ENCODE measurements at regions not wholly inside any gene's neighbourhood (a gene's known extent, or its start where the extent isn't known, plus 50 kb on each side); places are given as distances from the start of the nearest gene placed in this dataset.

DNA sequence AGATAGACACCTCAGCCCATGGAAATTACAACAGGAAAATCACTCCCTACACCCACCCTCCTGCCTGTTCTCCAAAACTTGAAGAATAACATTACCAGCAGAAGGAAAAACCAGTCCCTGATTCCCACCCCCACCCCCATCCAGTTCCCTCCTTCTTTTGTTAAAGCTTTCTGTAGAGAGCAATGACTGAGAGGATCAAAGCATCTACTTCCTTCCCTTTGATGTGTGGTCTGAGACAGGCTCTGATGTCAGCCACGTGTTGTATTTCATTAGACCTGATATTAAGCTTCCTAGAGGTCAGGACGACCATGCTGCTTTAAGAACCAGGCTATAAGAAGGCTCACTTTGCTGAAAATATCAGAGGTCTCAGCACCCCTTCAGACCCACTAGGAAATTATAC is 73.9 kb upstream of the HAO2 start:
- in situ Hi-C loops (cut with HindIII; ENCODE audit: low sequenced_read_pairs): no loop called here

DNA sequence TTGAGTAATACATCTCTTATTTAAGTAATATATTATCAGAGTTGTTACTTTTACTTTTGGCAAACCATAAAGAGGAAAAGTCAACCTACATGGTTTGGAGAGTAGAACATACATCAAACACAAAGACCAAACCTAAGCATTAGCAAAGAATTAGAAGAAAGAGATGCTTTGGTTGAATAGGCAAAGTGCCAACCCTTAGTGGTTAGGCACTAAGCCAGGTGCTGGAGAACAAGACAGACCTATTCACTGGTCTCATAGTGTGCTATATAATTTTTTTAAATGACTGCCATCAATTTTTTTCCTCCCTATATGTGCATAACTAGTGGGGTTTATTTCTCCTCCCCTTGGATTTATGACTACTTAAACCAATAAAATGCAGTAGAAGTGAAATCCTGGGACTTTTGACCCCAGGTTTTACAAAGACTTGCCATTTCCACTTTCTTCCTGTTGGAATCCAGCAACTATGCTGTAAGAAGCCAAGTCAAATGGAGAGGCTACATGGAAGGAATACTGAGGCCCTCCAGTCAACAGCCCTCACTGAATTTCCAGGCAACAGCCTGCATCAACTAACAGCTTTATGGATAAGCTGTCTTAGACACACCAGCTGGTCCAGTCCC is 69.8 kb upstream of the HAO2 start:
- in situ Hi-C loops (cut with HindIII; ENCODE audit: low sequenced_read_pairs): no loop called here

DNA sequence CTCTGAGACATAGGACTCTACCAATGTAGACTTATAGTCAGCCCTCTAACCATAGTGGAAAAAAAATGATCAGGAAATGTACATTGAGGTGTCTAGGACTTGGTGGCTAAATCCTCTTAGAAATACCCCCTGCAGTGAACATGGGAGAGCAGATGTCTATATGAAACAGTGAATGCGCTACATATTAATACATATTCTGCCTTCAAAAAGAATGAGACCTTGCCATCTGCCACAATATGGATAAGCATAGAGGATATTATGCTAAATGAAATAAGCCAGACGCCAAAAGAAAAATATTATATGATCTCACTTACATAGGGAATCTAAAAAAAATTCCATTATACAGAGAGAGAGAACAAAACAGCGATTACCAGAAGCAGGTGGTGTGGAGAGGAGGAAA is 66.6 kb upstream of the HAO2 start:
- in situ Hi-C loops (cut with HindIII; ENCODE audit: low sequenced_read_pairs): no loop called here

DNA sequence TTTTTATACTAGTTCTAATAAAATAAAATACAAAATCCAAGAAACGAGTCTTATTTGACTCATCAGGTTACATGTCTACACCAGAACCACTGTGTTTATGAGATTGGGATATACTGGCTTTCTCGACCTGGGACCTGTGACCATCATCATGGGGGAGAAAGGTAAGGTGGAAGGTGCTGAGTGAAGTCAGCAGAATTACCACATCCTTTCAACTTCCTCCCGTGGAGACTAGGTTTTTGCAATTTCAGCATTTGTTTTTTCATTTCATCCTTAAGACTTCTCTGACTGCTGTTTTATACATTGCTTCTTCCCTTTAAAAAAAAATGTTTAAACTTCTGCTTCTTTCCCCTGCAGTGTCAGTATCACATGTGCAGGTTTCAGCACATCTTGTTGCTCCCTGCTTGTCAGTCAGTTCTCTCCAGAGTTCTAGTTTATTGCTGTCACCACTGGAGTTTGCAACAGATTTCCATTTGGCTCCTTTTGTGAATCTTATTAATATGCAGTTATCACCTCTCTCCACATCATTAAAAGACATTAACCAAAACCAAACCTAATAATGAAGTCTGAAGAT is 60.4 kb upstream of the HAO2 start:
- in situ Hi-C loops (cut with HindIII; ENCODE audit: low sequenced_read_pairs): no loop called here

DNA sequence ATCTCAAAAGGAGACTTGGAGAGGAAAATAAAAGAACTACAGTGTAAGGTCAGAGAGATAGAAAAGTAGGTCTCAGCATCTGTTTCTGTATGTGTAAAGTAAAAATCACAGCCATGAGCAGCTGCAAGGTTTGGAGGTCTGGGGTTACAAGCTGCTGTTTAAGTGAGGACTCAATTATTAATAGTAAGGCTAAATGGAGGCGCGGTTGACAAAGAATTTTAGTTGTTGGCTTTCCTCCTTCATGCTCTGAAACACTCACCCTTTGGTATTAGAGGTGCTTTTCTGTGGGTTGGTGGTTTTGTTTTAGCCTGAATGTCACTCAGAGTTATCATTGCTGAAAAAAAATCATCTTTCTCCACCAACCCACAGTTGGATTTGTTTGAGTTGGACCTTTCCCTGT is 59.8 kb upstream of the HAO2 start:
- in situ Hi-C loops (cut with HindIII; ENCODE audit: low sequenced_read_pairs): no loop called here

DNA sequence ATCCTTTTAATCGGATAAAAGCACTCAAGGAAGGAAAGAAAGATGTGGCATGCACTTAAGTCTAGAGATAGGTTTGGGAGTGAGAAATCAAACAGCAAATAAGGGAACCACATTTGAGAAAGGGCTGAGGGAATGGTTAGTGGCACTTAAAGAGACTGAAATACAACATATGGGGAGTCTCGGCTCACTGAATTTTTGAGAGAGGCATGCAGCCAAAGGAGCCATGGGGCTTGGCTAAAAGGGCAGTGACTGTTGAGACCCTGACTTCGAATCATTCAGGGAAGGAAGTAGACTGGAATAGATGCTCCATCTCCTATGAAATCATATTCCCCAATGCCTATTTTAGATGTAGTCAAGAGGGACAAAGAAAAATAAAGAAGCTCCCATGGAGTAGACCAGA is 58.3 kb upstream of the HAO2 start:
- in situ Hi-C loops (cut with HindIII; ENCODE audit: low sequenced_read_pairs): no loop called here

DNA sequence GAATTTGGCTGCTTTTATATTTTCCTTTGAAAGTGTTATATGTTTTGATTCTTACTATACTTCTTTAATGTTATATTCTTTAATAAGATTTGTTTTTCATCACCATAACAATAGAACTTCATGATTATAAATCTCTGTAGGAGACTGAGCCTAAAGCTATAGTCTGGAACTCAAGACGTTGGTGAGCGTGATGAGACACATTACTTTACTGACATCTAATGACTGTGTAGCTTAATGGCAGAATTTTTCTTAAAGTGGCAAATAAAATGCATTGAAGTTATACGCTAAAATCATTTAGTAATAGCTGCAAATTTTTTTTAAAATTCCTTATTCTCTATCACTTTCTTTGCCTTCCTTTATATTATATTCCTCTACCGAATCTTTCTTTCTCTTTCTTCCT is 56.1 kb upstream of the HAO2 start:
- in situ Hi-C loops (cut with HindIII; ENCODE audit: low sequenced_read_pairs): no loop called here

DNA sequence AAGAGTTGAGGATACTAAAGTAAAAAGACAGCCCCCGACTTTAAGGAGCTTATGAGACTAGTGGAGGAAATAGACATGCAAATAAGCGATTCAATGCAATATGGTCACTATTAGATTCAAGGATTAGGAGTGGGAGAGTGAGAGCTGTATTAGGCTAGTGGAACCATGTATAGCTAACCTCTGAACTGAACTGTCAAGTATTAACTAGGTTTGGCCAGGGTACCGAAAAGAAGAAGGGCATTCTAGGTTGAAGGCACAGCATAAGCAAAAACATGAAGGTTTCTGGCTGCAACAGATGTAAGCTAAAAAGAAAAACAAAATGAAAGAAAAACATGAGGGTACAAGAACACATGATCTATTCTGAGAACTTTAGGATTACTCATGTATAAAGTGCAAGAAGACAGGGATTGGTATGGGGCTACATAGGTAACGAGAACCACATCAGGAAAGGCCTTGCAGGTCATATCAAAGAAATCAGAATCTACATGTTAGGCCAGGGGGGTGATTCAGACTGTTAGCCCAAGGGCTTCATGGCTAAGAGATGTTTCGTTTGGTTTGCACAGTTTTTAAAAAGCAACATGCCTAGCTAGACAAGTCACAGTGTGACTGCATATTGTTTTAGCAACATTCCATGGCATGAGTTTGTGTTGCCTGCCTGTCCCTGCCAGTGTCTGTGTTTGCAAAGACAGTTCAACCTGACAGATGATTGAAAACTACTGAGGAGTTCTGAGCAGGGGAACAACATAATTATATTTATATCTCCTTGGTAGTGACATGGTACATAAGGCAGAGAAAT is 54.4 kb upstream of the HAO2 start:
- in situ Hi-C loops (cut with HindIII; ENCODE audit: low sequenced_read_pairs): no loop called here

DNA sequence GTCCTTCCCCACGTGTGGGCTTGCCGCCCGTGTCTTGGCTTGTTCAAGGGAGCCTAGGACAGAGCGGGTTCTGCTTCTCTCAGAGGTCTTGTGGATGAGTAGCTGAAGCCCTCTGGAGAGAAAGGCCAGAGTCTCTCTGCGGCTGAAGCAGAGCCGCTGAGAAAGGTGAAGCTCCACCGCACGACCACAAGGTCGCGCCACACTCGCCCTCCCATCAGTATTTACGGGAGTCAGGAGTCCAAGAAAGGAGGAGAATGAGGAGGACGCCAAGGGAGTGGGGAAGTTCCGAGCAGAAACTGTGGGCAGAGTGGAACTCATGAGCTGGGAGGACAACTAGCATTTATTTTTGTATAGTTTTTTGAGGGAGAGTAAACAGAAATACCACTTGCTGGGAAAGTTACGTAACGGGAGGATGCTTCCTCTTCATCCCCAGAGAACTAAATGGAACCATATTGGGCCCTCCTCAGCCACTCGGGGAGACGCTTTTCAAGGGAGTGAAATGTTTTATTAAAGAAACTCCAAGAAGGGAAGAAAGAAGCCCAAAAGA is 51.6 kb upstream of the HAO2 start:
- in situ Hi-C loops (cut with HindIII; ENCODE audit: low sequenced_read_pairs): no loop called here

DNA sequence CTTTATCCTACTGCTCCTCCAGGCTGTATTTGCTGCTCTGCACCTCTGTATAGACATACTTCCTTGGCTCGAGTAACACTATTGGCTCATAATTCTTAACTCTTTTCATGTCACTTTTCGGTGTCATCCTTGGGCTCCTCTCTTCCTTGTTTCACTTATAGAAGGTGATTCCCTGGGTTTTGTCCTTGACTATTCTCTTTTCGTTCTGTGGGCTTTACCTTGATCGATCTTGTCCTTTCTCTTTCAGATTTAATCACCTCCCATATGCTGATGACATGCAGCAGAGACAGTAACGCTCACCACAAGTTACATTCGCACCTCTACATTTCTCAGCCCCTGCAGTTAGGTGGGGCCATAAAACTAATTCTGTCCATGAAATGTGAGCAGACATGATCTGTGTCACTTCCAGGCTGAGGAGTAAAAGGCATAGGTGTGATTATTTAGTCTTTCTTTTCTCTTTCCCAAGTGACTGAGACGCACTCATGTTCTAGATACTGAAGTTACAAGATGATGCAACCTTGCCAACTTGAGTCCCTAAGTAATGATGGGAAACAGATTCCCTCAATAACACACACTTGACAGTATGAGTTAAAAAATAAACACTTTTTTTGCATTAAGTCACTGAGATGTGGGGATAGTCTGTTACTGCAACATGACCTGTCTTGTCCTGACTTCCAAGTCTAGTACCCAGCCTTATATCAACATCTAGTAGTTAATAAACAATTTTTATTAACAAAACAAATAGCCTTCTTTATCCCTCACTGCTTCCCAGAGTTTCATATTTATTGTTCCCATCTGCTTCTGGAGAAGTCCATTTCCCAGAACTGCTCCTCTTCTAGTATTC is 49.9 kb upstream of the HAO2 start:
- in situ Hi-C loops (cut with HindIII; ENCODE audit: low sequenced_read_pairs): no loop called here
